Peyer's patch (tissue), 4 donors: ENCODE measurements at regions not wholly inside any gene's neighbourhood (a gene's known extent, or its start where the extent isn't known, plus 50 kb on each side); places are given as distances from the start of the nearest gene placed in this dataset.

Experiments used
- POLR2A ChIP-seq, 2 donors: fragments of 450-650 bp; IDR thresholded peaks; one replicate each; pipeline ENCODE4 v1.5.1; 2017; ENCODE audit warnings: antibody characterized with exemption in 2 of 2, mild to moderate bottlenecking in 2 of 2, moderate library complexity in 2 of 2
- TF ChIP-seq, protein P1 (sequence below), 6 experiments: fragments of 450-650 bp in 4 of 6; fragments of 200-600 bp in 2 of 6; sonication (generic) in 1 of 6; IDR thresholded peaks; one replicate each; pipeline ENCODE4 v1.5.1; 2017 to 2019; ENCODE audit warnings: antibody characterized with exemption in 6 of 6, mild to moderate bottlenecking in 3 of 6, moderate library complexity in 1 of 6

DNA sequence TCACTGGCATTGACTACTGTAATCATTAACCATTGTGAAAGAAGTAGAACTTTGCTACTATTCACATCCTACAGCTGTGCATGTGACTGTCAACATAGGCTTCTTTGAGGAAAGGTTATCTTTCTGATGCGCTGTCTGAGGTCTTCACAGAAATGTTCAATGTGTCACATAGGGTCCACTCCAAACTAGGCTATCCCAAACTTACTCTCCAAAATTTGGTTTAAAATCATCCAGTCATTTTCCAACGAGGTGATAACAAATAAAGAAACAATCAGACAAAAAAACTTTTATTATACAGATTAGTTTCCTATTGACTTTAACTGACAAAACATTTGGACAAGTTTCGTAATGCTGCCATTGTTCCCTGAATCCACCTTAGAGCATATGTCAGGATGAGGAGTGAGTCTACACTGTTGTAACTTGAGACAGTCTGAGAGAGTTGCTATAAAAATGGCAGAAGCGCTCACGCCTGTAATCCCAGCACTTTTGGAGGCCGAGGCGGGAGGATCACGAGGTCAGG, 511.6 kb downstream of the PLOD2 start:
- TF ChIP-seq, protein P1, sequence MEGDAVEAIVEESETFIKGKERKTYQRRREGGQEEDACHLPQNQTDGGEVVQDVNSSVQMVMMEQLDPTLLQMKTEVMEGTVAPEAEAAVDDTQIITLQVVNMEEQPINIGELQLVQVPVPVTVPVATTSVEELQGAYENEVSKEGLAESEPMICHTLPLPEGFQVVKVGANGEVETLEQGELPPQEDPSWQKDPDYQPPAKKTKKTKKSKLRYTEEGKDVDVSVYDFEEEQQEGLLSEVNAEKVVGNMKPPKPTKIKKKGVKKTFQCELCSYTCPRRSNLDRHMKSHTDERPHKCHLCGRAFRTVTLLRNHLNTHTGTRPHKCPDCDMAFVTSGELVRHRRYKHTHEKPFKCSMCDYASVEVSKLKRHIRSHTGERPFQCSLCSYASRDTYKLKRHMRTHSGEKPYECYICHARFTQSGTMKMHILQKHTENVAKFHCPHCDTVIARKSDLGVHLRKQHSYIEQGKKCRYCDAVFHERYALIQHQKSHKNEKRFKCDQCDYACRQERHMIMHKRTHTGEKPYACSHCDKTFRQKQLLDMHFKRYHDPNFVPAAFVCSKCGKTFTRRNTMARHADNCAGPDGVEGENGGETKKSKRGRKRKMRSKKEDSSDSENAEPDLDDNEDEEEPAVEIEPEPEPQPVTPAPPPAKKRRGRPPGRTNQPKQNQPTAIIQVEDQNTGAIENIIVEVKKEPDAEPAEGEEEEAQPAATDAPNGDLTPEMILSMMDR (IDR thresholded peaks at IDR 0.05), result no peak
- no peak for TF ChIP-seq POLR2A (IDR thresholded peaks at IDR 0.05)
